ENCODE measurements at regions not wholly inside any gene's neighbourhood (a gene's known extent, or its start where the extent isn't known, plus 50 kb on each side); places are given as distances from the start of the nearest gene placed in this dataset.

DNA sequence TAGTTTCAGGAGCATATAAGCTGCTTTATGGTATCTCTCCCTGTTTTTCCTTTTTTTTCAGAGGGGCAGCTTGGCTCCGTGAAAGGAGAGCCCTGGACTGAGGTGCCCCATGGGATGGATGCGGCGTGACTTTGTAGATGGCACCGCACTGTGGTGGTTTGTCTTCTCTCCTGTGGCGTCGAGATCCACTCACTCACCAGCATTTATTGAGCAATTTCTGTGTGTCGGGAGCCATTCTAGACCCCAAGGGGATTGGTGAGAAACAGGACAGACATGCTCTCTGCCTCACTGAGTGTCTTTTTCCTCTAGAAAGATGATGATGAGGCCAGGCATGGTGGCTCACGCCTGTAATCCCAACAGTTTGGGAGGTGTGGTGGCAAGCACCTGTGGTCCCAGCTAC lies 55.9 kb upstream of the PHF21B start:
- TF ChIP-seq, protein P1, sequence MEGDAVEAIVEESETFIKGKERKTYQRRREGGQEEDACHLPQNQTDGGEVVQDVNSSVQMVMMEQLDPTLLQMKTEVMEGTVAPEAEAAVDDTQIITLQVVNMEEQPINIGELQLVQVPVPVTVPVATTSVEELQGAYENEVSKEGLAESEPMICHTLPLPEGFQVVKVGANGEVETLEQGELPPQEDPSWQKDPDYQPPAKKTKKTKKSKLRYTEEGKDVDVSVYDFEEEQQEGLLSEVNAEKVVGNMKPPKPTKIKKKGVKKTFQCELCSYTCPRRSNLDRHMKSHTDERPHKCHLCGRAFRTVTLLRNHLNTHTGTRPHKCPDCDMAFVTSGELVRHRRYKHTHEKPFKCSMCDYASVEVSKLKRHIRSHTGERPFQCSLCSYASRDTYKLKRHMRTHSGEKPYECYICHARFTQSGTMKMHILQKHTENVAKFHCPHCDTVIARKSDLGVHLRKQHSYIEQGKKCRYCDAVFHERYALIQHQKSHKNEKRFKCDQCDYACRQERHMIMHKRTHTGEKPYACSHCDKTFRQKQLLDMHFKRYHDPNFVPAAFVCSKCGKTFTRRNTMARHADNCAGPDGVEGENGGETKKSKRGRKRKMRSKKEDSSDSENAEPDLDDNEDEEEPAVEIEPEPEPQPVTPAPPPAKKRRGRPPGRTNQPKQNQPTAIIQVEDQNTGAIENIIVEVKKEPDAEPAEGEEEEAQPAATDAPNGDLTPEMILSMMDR (IDR thresholded peaks at IDR 0.05), result no peak
- TF ChIP-seq ZFX (IDR thresholded peaks at IDR 0.05; ENCODE audit: borderline replicate concordance), result no peak
